ENCODE measurements at regions not wholly inside any gene's neighbourhood (a gene's known extent, or its start where the extent isn't known, plus 50 kb on each side); places are given as distances from the start of the nearest gene placed in this dataset.
"Not testable (repeated sequence)": the region's sequence is repeated elsewhere in the genome, so short reads cannot be mapped to it uniquely, and the experiment has no call there.

DNA sequence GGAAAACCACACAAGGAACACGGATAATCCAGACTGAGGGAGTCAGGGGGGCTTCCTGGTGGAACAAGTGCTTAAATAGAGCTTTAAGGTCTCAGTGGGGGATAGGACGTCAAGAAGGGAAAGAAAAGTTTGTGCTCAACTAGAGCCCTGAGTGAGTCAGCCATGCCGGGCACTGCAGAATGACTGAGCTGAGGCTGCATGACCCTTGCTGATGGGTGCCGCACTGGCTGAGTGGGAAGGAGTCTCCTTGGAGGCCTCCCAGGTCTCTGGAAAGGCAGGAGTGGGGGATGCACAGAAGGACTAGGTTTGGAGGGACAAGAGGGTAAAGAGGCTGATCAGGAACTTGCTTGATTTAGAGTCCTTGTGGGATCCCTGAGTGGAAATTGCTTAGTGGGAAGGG is 150.3 kb downstream of the RPLP1 start:
- DNase-seq: no peak

DNA sequence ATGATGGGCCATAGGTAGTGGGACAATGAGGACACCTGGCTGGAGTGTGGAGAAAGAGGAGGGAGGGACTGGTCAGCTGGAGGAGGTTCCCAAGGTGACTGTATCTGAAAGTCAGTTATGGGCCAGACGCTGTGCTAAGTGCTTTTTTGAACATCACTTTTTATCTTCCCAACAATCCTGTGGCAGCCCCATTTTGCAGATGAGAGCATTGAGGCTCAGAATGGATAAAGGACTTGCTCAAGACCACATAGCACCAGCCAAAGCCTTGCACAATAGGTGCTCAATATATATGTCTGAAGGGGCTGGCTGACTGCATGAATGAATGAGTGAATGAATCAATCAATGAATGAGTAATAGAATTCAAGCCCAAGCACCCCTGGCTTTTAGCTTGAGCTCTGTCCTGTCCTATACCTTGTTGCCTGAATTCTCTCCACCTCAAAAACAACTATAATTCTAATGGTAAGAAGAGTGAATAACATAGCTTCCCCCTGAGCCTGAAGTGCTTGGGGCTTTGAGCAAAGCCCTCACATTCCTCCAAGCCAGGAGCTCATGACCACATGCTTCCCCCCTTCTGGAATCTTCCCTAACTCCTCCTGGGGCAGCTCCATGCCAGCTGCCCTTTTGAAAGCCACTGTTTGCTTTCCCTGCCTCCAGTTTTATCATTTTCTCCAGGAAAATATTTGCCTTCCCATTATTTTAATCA is 150.9 kb downstream of the RPLP1 start:
- DNase-seq: no peak

DNA sequence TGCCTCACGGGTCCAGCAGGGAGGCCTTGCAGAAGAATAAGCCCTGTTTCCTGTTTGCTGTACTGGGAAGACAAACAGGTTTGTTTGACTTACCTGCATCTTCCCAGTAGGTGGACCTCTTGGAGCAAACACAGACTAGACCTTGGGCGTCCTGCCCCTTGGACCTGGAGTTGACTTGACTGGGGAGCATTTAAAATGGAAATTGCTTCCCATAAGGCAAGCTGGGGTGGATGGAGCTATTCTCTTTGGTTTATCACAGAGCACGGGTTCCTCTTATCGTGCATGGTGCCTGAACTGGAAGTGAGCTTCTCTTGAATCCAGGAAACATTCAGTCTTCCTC is 151.4 kb downstream of the RPLP1 start:
- no peak for DNase-seq

DNA sequence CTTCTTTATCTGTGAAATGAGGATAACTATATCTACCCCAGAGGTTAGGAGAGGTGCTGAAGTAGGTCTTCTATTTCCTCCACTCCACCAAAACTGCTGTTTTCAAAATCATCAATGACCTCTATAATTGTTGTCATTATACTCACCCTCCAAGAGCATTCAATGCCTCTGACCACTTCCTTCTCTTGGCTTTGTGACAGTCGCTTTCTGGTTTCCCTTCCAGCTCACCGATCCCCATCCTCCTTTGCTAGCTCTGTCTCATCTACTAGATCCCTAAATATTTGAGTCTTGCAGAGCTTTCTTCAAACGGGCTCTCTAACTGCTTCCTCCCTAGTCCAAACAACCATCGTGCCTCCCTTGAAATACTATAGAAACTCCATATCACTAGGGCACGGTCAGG is 153.5 kb downstream of the RPLP1 start:
- DNase-seq: no peak

DNA sequence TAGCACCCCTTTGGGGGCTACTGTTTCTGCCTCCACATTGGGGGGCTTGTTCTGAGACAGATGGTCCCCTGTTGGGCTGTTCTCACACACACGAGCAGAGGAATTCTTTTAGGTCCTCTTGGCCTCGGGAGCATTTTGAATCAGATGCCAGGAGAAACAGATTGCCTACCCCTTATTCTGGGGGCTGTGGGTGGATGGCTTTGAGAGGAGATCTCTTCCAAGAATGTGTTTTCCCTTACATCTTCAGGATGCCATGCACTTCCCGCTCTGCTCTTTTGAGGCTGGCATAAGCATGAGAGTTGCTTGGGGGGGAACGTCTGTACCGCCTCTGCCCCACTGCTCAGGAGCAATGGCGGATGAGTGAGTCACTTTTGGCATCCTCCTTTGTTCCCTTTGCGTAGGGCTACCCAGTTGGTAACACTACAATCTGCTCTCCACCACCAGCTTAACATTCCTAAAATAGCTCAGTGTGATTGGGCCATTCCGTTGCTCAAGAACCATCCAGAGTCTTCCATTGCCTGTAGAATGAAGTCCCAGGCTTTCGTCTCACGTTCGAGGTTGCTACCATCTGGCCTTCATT is 154.4 kb downstream of the RPLP1 start:
- peak; percentile 54 for DNase-seq

DNA sequence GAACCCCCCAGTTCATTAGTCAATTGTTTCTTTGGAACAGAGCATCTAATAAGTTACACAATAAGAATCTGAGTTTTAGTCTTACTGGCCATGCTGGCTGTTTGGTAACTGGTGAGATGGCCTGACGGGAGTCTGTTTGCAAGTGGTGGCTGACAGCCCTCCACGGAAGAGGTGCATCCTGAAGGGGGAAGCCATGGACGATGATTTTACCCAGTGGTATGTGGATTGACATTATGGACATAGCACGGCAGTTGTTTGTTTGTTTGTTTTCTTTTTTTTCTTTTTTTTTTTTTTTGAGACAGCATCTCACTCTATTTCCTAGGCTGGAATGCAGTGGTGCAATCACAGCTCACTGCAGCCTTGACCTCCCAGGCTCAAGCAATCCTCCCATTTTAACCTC is 156.0 kb downstream of the RPLP1 start:
- DNase-seq: no peak

DNA sequence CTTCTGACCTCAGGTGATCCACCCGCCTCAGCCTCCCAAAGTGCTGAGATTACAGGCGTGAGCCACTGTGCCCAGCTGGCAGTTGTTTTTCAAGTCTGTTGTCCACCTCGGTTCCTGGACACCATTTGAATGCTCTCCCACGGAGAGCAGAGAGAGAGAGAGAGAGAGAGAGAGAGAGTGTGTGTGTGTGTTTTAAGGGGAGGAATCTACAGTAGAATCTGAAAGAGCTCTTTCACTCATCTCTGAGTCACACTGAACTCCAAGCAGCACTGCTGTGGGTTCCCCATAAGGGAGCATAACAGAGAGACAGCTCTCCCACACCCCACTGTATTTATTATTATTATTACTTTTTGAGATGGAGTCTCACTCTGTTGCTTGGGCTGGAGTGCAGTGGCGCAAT is 156.6 kb downstream of the RPLP1 start:
- peak; percentile 42 for DNase-seq

DNA sequence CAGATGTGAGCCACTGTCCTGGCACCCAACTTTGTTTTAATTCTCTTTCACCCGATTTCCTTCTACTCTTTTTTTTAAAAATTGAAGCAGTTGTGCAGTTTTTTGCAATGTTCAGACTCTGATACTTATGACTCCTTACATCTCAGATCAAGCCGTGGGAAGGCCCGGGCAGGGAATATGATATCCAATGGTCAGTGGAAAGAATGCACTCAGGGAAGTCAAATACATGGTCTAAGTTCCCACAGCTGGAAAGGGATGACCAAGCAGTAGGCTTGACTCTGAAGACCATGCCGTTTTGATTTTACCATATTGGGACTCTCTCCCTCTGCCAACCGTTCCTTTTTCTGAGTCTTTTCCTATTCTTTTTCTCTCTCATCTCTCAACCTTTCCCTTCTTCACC is 157.2 kb downstream of the RPLP1 start:
- DNase-seq: no peak

DNA sequence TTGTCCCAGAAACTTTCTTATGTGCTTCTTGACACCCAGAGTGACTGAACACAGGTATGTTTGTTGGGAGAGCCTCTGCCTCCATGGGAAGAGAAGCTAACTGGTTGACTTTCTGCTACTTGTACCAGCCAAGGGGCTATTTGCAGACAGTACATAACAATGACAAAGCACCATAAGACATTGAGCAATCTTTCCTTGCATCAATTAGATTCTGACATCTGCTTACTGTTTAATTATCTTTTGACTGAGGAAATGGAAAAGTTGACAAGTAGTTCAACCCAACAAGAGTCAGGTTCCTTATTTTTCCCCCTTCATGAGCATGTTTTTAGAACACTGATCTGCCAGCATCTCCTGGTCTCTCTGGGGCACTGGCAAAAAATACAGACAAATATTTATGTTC is 157.7 kb downstream of the RPLP1 start:
- DNase-seq: no peak

DNA sequence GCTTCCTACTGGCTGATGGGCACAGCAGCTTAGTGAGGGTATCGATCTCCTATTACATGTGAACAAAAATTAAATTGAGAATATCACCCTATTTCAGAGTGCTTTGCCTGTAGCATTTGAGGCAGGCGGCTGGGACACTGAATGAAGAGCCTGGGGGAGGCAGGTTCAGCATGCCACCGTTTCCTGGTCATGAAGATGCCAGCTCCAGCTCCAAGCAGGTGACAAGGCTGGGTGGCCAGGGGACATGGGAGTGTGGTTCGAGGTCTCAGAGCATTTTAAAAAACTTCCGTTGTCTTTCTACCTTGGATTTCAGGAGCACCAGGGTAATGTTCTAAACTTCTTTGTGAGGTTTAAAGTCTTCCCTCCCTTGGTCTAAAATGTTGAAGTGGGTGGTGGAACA is 158.2 kb downstream of the RPLP1 start:
- no peak for DNase-seq

DNA sequence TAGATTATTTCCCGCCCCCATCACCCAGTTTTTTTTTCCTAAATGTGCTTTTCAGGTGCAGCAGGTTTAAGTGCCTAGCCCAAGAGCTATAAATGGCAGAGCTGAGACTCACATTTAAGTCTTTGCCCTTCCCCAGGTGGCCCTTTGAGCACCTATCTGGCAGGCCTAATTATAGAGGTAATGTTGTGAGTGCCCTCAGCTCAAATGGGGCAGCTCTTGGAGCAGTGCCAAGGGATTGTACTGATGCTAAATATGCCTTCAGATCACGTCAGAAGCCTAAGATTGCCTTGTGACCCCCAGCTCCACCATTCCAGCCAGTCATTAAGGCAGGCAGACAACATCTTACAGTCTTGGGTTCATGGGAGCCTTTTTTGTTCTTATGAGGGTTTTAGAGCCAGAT is 159.5 kb downstream of the RPLP1 start:
- DNase-seq: no peak

DNA sequence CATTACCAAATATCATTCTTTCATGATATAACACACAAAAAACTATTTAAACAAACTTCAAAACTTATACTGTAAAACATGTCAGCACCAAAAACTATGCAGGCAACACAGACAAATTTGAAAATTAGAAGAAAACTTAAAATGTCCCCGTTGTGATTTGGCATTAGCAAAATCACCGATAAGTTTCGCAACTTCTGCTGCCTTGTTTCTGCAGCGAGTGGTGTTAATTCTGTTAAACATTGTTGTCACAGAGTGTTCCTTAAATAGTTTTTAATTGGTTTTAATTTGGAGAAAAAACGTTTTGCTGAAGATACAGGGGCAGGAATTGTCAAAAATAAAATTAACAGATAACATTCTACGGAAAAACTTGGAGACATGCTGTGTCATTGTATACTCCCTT is 160.6 kb downstream of the RPLP1 start:
- no peak for DNase-seq

DNA sequence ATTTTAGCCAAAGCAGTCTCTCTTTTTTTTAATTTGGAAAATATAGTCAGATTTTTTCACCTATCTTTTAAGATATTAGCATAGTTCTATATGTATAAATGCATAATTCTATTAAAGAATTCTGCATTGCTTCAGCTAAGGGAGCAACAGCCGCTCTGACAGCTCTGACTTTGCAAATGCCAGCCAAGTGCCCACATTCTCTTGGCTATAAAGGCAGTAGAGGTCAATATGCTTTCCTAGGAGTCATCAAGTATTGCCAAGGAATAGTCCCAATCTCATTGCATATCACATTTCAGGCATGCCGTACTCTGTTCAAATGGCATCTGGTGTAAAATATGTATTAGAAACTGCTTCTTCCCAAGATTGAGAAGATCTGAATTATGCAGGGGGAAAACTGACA is 161.4 kb downstream of the RPLP1 start:
- DNase-seq: no peak

DNA sequence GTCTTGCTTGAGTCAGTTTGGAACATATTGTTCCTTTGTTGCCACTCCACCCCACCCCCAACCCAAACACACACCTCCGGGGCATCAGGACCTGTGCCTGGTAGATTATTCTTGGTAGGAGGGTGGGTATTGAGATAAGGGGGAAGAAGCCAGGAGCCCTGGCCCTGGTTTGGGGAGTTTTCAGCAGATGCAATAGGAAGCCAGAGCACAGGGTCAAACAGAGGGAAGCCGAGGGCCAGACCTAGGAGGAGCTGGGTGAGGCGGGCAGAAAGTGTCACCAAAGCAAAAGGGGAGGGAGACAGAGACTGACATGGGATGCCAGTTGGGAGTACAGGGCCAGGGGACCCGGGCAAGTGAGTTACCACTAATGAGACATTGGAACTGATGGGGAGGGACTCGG is 163.1 kb downstream of the RPLP1 start:
- DNase-seq: no peak

DNA sequence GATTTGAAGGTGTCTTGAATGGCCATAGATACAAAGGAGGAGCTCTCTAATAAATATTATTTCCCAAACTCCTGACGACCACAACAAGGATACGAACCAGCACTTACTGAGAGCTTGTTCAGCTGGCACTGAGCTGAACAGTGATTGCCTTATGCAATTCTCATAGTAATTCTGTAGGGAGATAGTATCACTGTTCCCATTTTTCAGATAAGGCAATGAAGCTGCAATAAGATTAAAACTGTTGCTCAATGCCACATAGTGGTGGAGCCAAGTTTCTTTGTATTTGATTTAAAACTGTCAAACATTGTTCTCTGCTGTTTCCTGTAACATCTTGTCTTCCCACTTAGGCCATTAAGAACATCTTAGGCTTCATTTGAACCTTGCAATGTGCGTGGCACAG is 163.9 kb downstream of the RPLP1 start:
- DNase-seq: no peak

DNA sequence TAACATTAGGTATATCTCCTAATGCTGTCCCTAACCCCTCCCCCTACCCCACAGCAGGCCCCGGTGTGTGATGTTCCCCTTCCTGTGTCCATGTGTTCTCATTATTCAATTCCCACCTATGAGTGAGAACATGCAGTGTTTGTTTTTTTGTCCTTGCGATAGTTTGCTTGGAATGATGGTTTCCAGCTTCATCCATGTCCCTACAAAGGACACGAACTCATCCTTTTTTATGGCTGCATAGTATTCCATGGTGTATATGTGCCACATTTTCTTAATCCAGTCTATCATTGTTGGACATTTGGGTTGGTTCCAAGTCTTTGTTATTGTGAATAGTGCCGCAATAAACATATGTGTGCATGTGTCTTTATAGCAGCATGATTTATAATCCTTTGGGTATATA is 164.5 kb downstream of the RPLP1 start:
- not testable (repeated sequence) for DNase-seq

DNA sequence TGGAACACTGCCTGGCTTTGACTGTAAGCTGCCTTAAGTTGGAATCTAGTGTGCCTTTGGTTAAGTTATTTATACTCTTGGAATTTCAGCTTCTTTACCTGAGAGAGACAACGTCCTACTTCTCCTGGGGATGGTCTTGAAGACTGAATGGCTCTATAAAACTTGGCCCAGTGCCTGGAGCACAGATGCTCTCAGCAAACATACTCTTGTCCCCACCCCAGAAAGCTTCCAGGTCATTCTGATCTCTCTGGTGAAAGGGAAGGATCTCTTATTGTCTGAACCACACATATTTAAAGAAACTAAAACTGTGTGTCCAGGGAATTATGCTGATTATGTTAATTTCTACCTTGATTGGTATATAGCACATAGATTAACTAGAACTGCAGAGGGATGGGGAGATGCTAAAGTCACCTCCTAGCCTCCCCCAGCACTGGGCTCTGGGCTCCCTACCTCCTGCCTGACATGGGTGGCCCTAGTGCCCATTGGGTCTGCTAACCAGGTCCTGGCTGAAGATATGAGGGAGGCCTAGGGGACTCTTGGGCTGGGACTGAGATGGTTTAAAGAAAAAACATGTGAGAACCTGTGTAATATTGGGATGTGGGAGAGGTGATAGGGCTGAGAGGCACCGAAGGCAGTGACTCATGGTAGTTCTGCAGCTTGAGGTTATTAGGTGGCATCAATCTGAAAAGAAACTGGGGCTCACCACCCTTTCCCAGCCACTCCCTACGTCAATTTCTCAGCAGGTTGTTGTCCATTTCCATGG is 171.0 kb downstream of the RPLP1 start:
- DNase-seq: no peak

DNA sequence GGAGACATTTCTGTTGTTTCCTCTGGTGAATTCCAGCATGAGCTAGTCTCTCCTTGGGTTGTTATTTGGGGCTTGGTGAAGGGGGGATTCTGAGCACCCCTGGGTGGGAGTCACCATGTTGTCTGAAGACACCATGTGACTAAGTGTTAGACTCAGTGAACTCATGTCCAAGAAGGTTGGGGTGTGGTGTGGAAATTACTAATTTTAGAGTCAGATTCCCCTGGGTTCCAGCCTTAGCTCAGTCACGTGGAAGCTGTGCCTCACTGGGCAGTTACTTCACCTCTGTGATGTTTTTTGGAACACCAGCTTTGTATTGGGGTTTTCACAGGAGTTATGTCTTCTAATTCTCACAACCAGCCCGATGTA is 171.5 kb downstream of the RPLP1 start:
- no peak for DNase-seq

DNA sequence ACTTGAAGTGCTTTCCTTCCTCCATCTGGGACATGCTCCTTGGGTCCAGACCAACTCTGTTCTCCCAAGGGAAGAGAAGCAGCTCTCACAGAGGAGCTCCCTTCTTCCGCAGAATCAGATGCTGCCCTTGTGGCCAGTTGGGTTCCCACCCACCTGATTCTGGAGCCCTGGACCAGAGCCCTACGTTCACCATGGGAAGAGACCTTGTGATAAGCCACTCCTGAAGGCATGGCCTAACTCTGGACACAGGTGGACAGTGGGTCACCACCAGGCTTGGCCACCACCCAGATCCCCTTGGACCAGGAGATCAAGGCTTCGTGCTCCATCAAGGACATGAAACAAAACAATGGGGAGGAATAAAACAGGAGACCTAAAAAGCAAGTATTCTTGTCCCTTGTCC is 172.2 kb downstream of the RPLP1 start:
- DNase-seq: no peak

DNA sequence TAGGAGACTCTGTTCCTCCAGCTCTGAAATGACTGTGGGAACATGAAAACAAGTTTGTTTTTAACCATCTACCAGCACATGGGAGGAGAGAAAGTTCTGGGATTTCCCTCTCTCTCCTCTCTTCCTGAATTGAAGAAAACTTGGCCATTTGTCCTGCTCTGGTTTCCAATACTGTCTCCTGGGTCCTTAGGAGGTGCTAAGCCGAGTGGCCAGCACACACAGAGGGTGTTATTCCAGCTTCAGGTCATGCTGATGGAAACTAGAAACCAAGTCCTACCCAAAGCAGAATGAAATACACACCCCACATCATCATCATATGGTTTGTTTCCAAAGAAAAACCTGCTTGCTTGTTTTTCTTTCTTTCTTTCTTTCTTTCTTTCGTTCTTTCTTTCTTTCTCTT is 172.7 kb downstream of the RPLP1 start:
- no peak for DNase-seq

DNA sequence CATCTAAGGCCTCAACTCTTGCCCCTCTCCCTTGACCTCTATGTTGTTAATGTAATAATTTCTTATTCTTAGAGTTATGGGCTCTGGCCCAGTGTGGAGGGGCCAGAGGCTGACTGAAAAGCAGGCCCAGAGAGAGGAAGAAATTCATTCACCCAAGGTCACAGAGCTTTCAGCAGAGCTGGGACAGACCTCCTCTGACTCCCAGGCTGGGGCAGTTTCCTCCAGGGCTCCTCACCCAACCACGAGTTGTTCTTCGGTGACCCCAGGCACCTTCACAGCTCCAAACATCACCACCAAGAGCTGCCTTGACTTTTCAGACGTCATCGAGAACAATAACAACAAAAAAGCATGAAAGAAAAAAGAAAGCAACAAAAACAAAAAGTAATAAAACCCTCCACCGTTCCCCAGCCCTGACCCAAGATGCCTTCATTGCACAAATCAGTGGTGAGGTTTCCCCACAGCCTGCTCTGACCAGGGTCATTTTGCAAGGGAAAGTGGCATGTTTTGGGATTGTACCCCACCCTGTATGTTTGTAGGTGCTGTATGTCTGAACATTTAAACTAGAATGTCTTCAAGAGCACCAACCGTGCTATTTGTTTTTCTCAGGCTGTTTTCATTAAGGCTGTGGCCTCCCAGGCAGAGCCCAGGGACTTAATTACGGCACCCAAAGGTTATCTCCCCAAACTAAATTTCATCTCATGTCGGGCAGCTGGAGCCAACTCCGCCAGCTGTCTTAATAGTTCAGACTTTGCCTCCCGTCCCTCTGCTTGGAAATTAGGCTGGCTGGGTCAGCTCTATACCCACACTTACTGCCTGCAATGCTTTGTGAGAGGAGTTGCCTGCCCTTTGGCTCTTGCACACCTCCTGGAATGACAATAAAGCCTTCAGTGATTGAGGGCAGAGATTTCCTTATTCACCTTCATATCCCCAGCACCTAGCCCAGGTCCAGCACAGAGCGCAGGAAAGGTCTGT is 173.8 kb downstream of the RPLP1 start:
- DNase-seq: no peak

DNA sequence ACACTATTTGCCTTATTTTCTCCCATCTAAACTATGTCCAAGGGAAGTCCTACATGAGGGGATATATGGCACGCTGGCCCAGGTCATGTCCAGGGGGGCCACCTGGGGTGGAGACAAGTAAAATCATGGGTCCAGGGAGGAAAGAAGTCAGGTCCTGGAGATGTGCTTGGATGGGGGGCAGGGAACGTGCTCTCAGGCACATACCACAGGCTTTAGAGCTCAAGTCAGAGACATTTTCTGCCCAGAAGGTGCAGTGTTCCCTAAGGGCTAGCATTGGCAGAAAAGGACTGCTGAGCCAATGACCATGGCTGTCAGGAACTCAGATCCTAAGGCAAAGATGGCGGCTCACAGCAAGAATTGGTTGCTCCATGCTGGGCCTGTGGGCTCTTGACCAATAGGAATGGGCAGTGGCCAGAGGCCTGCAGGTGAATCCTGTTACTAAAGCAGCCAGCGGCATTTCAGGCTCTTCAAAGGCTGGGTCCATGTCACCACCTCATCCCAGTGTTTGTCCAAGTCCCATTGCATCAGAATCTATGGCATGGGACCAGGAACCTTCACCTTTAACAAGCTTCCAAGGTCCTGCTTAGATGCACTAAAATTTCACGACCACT is 175.0 kb downstream of the RPLP1 start:
- no peak for DNase-seq

All from fibroblast of skin of scalp (primary cell).